ENCODE measurements at regions not wholly inside any gene's neighbourhood (a gene's known extent, or its start where the extent isn't known, plus 50 kb on each side); places are given as distances from the start of the nearest gene placed in this dataset.
"Not testable (repeated sequence)": the region's sequence is repeated elsewhere in the genome, so short reads cannot be mapped to it uniquely, and the experiment has no call there.

- DNase-seq (ENCODE audit: low read depth), result no peak
Observed at GRCh38 chr12:127583041-127583440, 683.9 kb upstream of the TMEM132C start.

- no peak for DNase-seq (ENCODE audit: low read depth)
Observed at GRCh38 chr12:127588249-127588648, 678.7 kb upstream of the TMEM132C start.

- DNase-seq (ENCODE audit: low read depth), result no peak
Observed at GRCh38 chr12:127589541-127589940, 677.4 kb upstream of the TMEM132C start.

GRCh38 chr12:127590868-127591267 is 676.1 kb upstream of the TMEM132C start:
- DNase-seq (ENCODE audit: low read depth), result no peak

- DNase-seq (ENCODE audit: low read depth), result no peak
Observed at GRCh38 chr12:127592245-127592644, 674.7 kb upstream of the TMEM132C start.

GRCh38 chr12:127594351-127594970 is 672.5 kb upstream of the TMEM132C start:
- DNase-seq (ENCODE audit: low read depth), result no peak

GRCh38 chr12:127595506-127595905 is 671.5 kb upstream of the TMEM132C start:
- DNase-seq (ENCODE audit: low read depth), result no peak

GRCh38 chr12:127596891-127597290 is 670.1 kb upstream of the TMEM132C start:
- DNase-seq (ENCODE audit: low read depth), result no peak

GRCh38 chr12:127599436-127599835 is 667.5 kb upstream of the TMEM132C start:
- DNase-seq (ENCODE audit: low read depth), result no peak

- no peak for DNase-seq (ENCODE audit: low read depth)
Observed at GRCh38 chr12:127600211-127600610, 666.8 kb upstream of the TMEM132C start.

GRCh38 chr12:127606476-127607015 is 660.4 kb upstream of the TMEM132C start:
- DNase-seq (ENCODE audit: low read depth), result no peak

- DNase-seq (ENCODE audit: low read depth), result no peak
Observed at GRCh38 chr12:127607146-127607725, 659.7 kb upstream of the TMEM132C start.

GRCh38 chr12:127608359-127608758 is 658.6 kb upstream of the TMEM132C start:
- not testable (repeated sequence) for DNase-seq (ENCODE audit: low read depth)

- no peak for DNase-seq (ENCODE audit: low read depth)
Observed at GRCh38 chr12:127613056-127613455, 653.9 kb upstream of the TMEM132C start.

GRCh38 chr12:127619869-127620734 is 646.9 kb upstream of the TMEM132C start:
- no peak for DNase-seq (ENCODE audit: low read depth)

- DNase-seq (ENCODE audit: low read depth), result no peak
Observed at GRCh38 chr12:127620735-127621355, 646.1 kb upstream of the TMEM132C start.

- DNase-seq (ENCODE audit: low read depth), result no peak
Observed at GRCh38 chr12:127621366-127621765, 645.6 kb upstream of the TMEM132C start.

GRCh38 chr12:127623362-127623761 is 643.6 kb upstream of the TMEM132C start:
- no peak for DNase-seq (ENCODE audit: low read depth)

GRCh38 chr12:127625176-127625771 is 641.7 kb upstream of the TMEM132C start:
- no peak for DNase-seq (ENCODE audit: low read depth)

- DNase-seq (ENCODE audit: low read depth), result no peak
Observed at GRCh38 chr12:127628645-127629044, 638.3 kb upstream of the TMEM132C start.

- no peak for DNase-seq (ENCODE audit: low read depth)
Observed at GRCh38 chr12:127629066-127629820, 637.7 kb upstream of the TMEM132C start.

All from stimulated activated CD8-positive, alpha-beta memory T cell treated with anti-CD3 and anti-CD28 coated beads, Interleukin-15, amount 100 ng/mL, for 1 hour (primary cell).